T-cell (primary cell): ENCODE measurements at regions not wholly inside any gene's neighbourhood (a gene's known extent, or its start where the extent isn't known, plus 50 kb on each side); places are given as distances from the start of the nearest gene placed in this dataset.

Source experiments
- ATAC-seq, 4 experiments: fragments of 200-7000 bp in 3 of 4; fragments of 150-1000 bp in 1 of 4; cut with Tn5 transposase; replicated peaks in 1 of 4; 1 replicate in 3 of 4; 2 replicates in 1 of 4; pipeline ENCODE4 v1.10.0; 2021; ENCODE audit warnings: moderate library complexity in 3 of 4, mild to moderate bottlenecking in 2 of 4, moderate number of reproducible peaks in 1 of 4
- CTCF ChIA-PET, 2 donors: fragments of 300-600 bp; sonication (Branson Sonifier 250); formaldehyde crosslinking; loops; one replicate each; lab custom pipeline; 2022; ENCODE audit warnings: antibody characterized with exemption in 2 of 2; lab: Charles Lee
- POLR2A ChIA-PET, 2 donors: fragments of 300-600 bp; sonication (Branson Sonifier 250); formaldehyde crosslinking; loops; one replicate each; lab custom pipeline; 2022; ENCODE audit warnings: antibody characterized with exemption in 2 of 2; lab: Charles Lee
- DNase-seq, 35 experiments: peaks; one replicate each; pipeline versions ENCODE4 v3.0.0 to v3.0.0-alpha.2; 2013 to 2023
- H3K27ac ChIP-seq: one replicate; pipeline ENCODE4 v1.5.1; 2013; ENCODE audit warnings: low read length
- H3K27me3 ChIP-seq, 2 experiments: replicated peaks in 1 of 2; 1 replicate in 1 of 2; 2 replicates in 1 of 2; pipeline versions ENCODE4 v1.6.1 to v1.7.0; 2013; ENCODE audit warnings: low read length in 1 of 2, mixed read lengths in 1 of 2; ENCODE audit not compliant: control insufficient read depth in 2 of 2, insufficient read depth in 2 of 2; ENCODE audit errors: extremely low read depth in 1 of 2
- H3K36me3 ChIP-seq, 2 donors: 1 replicate in 1 of 2; 2 replicates in 1 of 2; pipeline versions ENCODE4 v1.6.1 to v1.7.0; 2013; ENCODE audit warnings: low read length in 1 of 2; ENCODE audit not compliant: control insufficient read depth in 2 of 2, insufficient read depth in 1 of 2; ENCODE audit errors: extremely low read depth in 1 of 2
- H3K4me1 ChIP-seq, 2 experiments: 1 replicate in 1 of 2; 2 replicates in 1 of 2; pipeline versions ENCODE4 v1.6.1 to v1.7.0; 2013; ENCODE audit warnings: low read length in 2 of 2, mixed read lengths in 1 of 2; ENCODE audit not compliant: insufficient read depth in 2 of 2, control insufficient read depth in 1 of 2; ENCODE audit errors: extremely low read depth in 1 of 2
- H3K4me3 ChIP-seq, 2 donors: 1 replicate in 1 of 2; 2 replicates in 1 of 2; pipeline versions ENCODE4 v1.5.1 to v1.7.0; 2013; ENCODE audit warnings: mild to moderate bottlenecking in 2 of 2, low read length in 1 of 2, moderate library complexity in 1 of 2; ENCODE audit not compliant: control insufficient read depth in 1 of 2; ENCODE audit errors: extremely low read depth in 1 of 2
- H3K9me3 ChIP-seq: 2 replicates; pipeline ENCODE4 v1.7.0; 2013
- H3K27ac Mint-ChIP-seq, 2 donors: one replicate each; pipeline ENCODE4 v1.8.0; 2020 to 2021; ENCODE audit warnings: mild to moderate bottlenecking in 2 of 2, mixed read lengths in 2 of 2
- H3K27me3 Mint-ChIP-seq, 2 donors: one replicate each; pipeline ENCODE4 v1.8.0; 2021 to 2022; ENCODE audit warnings: mixed read lengths in 2 of 2
- H3K36me3 Mint-ChIP-seq: one replicate; pipeline ENCODE4 v1.8.0; 2021; ENCODE audit warnings: mixed read lengths
- H3K4me1 Mint-ChIP-seq, 3 donors: one replicate each; pipeline ENCODE4 v1.8.0; 2020 to 2022; ENCODE audit warnings: mixed read lengths in 3 of 3, mild to moderate bottlenecking in 1 of 3
- H3K4me3 Mint-ChIP-seq, 3 donors: one replicate each; pipeline ENCODE4 v1.8.0; 2020 to 2022; ENCODE audit warnings: mild to moderate bottlenecking in 3 of 3, mixed read lengths in 3 of 3, moderate library complexity in 3 of 3
- H3K9me3 Mint-ChIP-seq, 3 donors: one replicate each; pipeline ENCODE4 v1.8.0; 2020 to 2022; ENCODE audit warnings: mixed read lengths in 3 of 3
- WGBS: methylation state at CpG from one replicate; pipeline ENCODE4 v1.1.5; 2013; ENCODE audit warnings: missing lambda C conversion rate; ENCODE audit not compliant: insufficient coverage; 5-methylcytosine and 5-hydroxymethylcytosine counted together

GRCh38 chr13:40391788-40392187 is 274.7 kb downstream of the FOXO1 start:
- H3K9me3 Mint-ChIP-seq = no peaks in the 10 kb centered on the region
- POLR2A ChIA-PET = interaction anchor here in 1 of 2 donors (0.7 kb wide), 1 partner anchor 42 kb away, joined by 3 read pairs; no protein-coding TSS in a partner anchor
- H3K27ac Mint-ChIP-seq = no peak overlapping the region
- WGBS = 100% methylated on average over 4 of the region's 5 CpGs
- peaks cover 39 to 41% (median 41%) of the 10 kb centered on the region in 3 donors for H3K4me1 Mint-ChIP-seq
- CTCF ChIA-PET = no interaction called here
- no peak overlapping the region for H3K27ac ChIP-seq
- ATAC-seq (no peak), DNase-seq (no peak)
- no peaks in the 10 kb centered on the region for H3K36me3 ChIP-seq
- H3K4me1 ChIP-seq = peaks cover 14 to 38% of the 10 kb centered on the region in 2 experiments
- H3K36me3 Mint-ChIP-seq = no peaks in the 10 kb centered on the region
- no peak overlapping the region for H3K4me3 Mint-ChIP-seq
- H3K27me3 ChIP-seq = no peaks in the 10 kb centered on the region
- no peaks in the 10 kb centered on the region for H3K27me3 Mint-ChIP-seq
- no peaks in the 10 kb centered on the region for H3K9me3 ChIP-seq
- no peak overlapping the region for H3K4me3 ChIP-seq

DNA sequence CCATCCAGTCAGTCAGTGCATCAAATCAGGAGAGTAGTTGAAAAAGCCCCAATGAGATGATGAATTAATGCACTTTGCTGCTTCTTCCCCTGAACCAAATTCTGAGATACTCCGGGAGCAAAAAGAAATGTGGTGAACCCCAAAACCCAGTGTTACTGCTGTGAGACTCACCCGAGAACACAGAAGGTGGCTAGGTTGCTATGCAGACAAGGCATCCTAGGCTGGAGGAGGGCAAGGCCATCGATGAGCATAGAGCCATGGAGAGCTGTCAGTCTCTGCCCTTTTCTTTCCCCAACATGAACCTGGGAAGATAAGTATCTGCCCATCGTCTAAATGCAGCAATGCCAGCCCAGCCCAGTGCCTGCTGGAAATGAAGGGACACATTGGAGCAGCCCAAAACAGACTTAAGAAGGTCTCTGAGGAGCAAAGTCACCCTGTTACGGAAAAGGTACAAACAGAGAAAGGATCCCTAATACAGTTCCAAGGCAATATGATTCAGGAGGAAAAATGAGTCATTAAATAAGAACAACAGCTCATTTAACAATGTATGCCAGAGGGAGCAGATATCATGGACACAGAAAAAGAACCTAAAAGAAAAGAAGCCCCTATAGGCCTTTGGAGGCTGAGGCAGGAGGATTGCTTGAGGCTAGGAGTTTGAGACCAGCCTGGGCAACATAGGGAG is 272.0 kb downstream of the FOXO1 start:
- Histone ChIP-seq H3K9me3 (no peaks in the 10 kb centered on the region), H3K36me3 (no peaks in the 10 kb centered on the region), H3K4me3 (no peak overlapping the region), H3K27me3 (no peaks in the 10 kb centered on the region), H3K27ac (no peak overlapping the region), H3K4me1 (peaks cover 9 to 16% of the 10 kb centered on the region in 2 experiments)
- DNase-seq (peak in 2 of 35 experiments; percentile 15 to 31), ATAC-seq (no peak)
- no peaks in the 10 kb centered on the region for H3K9me3 Mint-ChIP-seq
- H3K4me1 Mint-ChIP-seq = peaks cover 12 to 22% (median 20%) of the 10 kb centered on the region in 3 donors
- CTCF ChIA-PET = no interaction called here
- no peaks in the 10 kb centered on the region for H3K27me3 Mint-ChIP-seq
- H3K27ac Mint-ChIP-seq = no peak overlapping the region
- H3K36me3 Mint-ChIP-seq = no peaks in the 10 kb centered on the region
- no peak overlapping the region for H3K4me3 Mint-ChIP-seq
- POLR2A ChIA-PET = no interaction called here
- 78% methylated on average over 3 of the region's 5 CpGs for WGBS

DNA sequence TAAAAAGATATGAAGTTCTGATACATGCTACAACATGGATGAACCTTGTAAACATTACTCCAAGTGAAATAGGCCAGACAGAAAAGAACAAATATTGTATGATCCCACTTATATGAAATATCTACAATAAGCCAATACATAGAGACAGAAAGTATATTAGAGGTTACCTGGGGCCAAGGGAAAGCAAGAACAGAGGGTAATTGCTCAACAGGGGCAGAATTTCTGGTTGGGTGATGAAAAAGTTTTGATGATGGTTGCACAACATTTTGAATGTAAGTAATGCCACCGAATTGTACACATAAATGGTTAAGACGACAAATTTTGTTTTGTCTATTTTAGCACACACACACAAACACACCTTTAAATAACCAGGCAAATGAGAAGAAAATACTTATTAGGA is 268.4 kb downstream of the FOXO1 start:
- CTCF ChIA-PET = no interaction called here
- Histone ChIP-seq H3K27ac (no peak overlapping the region), H3K4me3 (no peak overlapping the region), H3K4me1 (peaks cover 6 to 13% of the 10 kb centered on the region in 2 experiments), H3K9me3 (no peaks in the 10 kb centered on the region), H3K27me3 (no peaks in the 10 kb centered on the region), H3K36me3 (no peaks in the 10 kb centered on the region)
- Mint-ChIP-seq H3K27me3 (no peaks in the 10 kb centered on the region), H3K4me3 (no peak overlapping the region), H3K27ac (peak overlapping the region in 1 of 2 donors; percentile 60), H3K9me3 (no peaks in the 10 kb centered on the region), H3K36me3 (no peaks in the 10 kb centered on the region), H3K4me1 (peaks cover 20 to 23% (median 21%) of the 10 kb centered on the region in 3 donors)
- no CpG with 5 or more reads among the region's 2 CpGs for WGBS
- ATAC-seq = no peak
- no peak for DNase-seq
- POLR2A ChIA-PET = no interaction called here

DNA sequence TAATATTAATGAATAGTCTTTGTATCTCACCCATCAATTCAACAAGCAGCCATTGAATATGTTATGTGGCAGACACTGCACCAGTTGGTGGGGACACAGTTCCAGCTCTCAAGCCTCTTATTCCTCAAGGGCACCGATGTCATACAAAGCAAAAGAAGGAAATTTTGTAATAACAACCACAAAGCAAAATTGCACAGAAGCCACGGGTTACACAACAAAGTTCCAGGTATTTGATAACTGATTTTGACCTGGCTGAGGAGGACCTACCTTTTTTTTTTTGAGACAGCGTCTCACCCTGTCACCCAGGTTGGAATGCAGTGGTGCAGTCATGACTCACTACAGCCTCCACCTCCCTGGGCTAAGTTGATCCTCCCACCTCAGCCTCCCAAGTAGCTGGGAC is 266.7 kb downstream of the FOXO1 start:
- Mint-ChIP-seq H3K9me3 (no peaks in the 10 kb centered on the region), H3K27ac (no peak overlapping the region), H3K27me3 (no peaks in the 10 kb centered on the region), H3K4me1 (peaks cover 21 to 30% (median 24%) of the 10 kb centered on the region in 3 donors), H3K4me3 (no peak overlapping the region), H3K36me3 (no peaks in the 10 kb centered on the region)
- Histone ChIP-seq H3K27ac (no peak overlapping the region), H3K9me3 (no peaks in the 10 kb centered on the region), H3K36me3 (no peaks in the 10 kb centered on the region), H3K4me1 (peaks cover 5 to 6% of the 10 kb centered on the region in 2 experiments), H3K4me3 (no peak overlapping the region), H3K27me3 (no peaks in the 10 kb centered on the region)
- WGBS = 80% methylated on average over 1 of the region's 3 CpGs
- ChIA-PET CTCF (no interaction called here), POLR2A (interaction anchor here in 1 of 2 donors (0.7 kb wide), 1 partner anchor 180 kb away, joined by 3 read pairs; no protein-coding TSS in a partner anchor)
- DNase-seq = no peak
- ATAC-seq = no peak

GRCh38 chr13:40401911-40402776 is 264.3 kb downstream of the FOXO1 start:
- H3K36me3 ChIP-seq = no peaks in the 10 kb centered on the region
- H3K9me3 ChIP-seq = no peaks in the 10 kb centered on the region
- peak overlapping the region; percentile 21 to 24 for H3K27ac Mint-ChIP-seq
- DNase-seq (peak in 19 of 35 experiments; percentile 8 to 66 (median 26)), ATAC-seq (peak in 3 of 4 experiments; percentile 34 to 78 (median 68))
- no peak overlapping the region for H3K4me3 ChIP-seq
- peaks cover 5 to 6% of the 10 kb centered on the region in 2 experiments for H3K4me1 ChIP-seq
- H3K4me3 Mint-ChIP-seq = peak overlapping the region in 2 of 3 donors; percentile 2 to 58
- H3K27me3 Mint-ChIP-seq = no peaks in the 10 kb centered on the region
- no peaks in the 10 kb centered on the region for H3K27me3 ChIP-seq
- no peaks in the 10 kb centered on the region for H3K36me3 Mint-ChIP-seq
- peaks cover 0 to 4% (median 0%) of the 10 kb centered on the region in 3 donors for H3K9me3 Mint-ChIP-seq
- ChIA-PET POLR2A (no interaction called here), CTCF (no interaction called here)
- 100% methylated on average over 1 of the region's 13 CpGs for WGBS
- peaks cover 21 to 43% (median 22%) of the 10 kb centered on the region in 3 donors for H3K4me1 Mint-ChIP-seq
- H3K27ac ChIP-seq = no peak overlapping the region

DNA sequence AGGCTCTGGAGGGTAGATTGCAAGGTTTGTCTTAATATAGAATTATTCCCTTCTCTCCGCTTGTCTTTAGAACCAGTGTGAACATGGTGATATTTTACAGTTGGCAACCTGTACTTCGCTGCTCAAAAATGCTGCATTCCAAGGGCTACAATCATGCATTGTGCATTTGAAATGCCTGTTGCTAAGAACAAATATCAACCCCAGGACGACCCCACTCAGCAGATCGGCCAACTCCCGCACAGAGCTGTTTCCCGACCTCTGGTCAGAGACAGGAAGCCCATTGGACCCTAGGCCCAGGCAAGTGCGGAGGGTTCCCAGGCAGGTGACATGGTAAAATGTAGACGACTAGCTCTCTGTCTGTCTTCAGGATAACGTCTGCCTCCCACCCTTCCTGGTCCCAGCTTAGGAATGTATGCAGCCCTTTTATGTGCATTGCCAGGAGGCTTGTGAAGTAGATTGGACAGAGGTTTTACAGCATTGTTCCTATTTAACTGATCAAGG is 263.5 kb downstream of the FOXO1 start:
- Histone ChIP-seq H3K27me3 (no peaks in the 10 kb centered on the region), H3K9me3 (no peaks in the 10 kb centered on the region), H3K36me3 (no peaks in the 10 kb centered on the region), H3K4me1 (peaks cover 5 to 6% of the 10 kb centered on the region in 2 experiments), H3K27ac (no peak overlapping the region), H3K4me3 (no peak overlapping the region)
- 96% methylated on average over 6 of the region's 9 CpGs for WGBS
- CTCF ChIA-PET = no interaction called here
- H3K27me3 Mint-ChIP-seq = no peaks in the 10 kb centered on the region
- peaks cover 0 to 4% (median 0%) of the 10 kb centered on the region in 3 donors for H3K9me3 Mint-ChIP-seq
- peaks cover 21 to 43% (median 22%) of the 10 kb centered on the region in 3 donors for H3K4me1 Mint-ChIP-seq
- POLR2A ChIA-PET = no interaction called here
- peak overlapping the region in 1 of 3 donors; percentile 58 for H3K4me3 Mint-ChIP-seq
- no peak overlapping the region for H3K27ac Mint-ChIP-seq
- ATAC-seq (no peak), DNase-seq (no peak)
- H3K36me3 Mint-ChIP-seq = no peaks in the 10 kb centered on the region
